HG03571 (cell line): ENCODE measurements at regions not wholly inside any gene's neighbourhood (a gene's known extent, or its start where the extent isn't known, plus 50 kb on each side); places are given as distances from the start of the nearest gene placed in this dataset.
"Not testable (repeated sequence)": the region's sequence is repeated elsewhere in the genome, so short reads cannot be mapped to it uniquely, and the experiment has no call there.

ENCODE experiments used
- ATAC-seq: cut with Tn5 transposase; IDR thresholded peaks from one replicate; pipeline ENCODE4 v1.9.1; 2021; ENCODE audit not compliant: unreplicated experiment

DNA sequence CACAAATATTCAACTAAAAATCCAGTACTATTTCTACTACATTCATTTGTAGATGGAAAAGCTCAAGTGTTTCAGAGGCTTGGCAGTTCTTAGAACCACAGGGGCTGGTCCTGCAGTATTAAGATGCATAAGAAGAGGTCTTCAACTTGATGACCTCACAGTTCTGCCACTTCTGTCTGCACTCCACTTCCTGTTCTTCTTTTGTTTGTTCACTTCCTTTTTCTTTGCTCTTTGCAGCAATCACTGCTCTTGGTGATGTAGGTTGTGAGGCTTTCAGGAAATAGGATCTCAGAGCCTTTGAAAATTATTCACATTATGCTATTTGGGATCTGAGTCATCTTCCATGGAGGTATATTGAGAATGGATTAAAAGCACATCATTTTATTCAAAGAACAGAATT, 602.0 kb upstream of the CPEB2 start:
- no peak for ATAC-seq

DNA sequence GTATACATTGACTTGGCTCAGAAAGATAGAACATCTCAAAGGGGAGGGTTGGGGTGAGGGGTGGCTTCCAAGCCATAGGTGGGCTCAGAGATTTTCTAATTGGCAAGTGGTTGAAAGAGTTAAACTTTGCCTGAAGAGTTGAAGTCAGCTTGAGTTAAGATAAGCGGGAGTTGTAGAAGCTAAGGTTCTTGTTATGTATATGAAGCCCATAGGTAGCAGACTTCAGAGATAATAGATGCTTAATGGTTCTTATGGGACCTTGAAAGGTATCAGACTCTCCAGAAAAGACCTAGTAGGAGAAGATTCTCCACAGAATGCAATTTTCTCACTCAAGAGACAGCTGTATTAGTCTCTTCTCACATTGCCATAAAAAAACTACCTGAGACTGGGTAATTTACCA, 599.1 kb upstream of the CPEB2 start:
- no peak for ATAC-seq

DNA sequence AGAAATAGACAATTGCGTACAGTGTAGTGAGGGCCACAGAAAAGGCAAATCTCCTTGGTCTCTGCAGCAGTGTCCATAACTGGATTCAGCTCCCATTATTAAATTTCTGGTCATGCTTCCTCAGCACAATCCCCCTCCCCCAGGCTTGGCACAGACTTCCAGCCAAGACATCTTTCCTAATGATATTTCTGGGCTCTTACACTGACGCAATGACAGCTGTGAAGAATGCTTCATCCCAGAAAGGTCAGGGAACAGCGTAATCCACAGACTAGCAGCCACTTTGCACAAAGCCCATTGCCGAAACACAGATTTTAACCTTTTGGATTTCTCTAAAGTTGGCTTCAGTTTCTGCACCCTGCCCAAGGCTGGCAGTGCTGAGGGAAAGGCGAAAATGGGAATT, 597.6 kb upstream of the CPEB2 start:
- no peak for ATAC-seq

DNA sequence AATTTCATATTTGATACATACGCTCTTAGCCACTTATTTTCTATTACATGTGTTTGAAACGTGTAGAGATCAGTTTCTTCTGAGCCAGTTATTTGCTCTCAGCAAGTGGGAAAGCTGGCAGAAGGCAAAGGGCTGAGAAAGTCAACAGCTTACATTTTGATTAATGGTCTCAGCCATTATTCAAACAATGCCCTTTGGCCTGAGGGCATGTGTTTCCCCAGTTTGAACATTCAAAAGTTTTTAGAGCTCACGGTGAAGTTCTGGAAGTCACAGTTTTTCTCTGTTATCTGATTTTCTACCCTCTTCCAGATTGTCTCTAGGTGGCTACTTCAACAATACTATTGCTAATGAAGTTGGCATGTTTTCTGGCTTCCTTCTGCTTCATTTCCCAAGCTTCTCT, 591.8 kb upstream of the CPEB2 start:
- no peak for ATAC-seq

DNA sequence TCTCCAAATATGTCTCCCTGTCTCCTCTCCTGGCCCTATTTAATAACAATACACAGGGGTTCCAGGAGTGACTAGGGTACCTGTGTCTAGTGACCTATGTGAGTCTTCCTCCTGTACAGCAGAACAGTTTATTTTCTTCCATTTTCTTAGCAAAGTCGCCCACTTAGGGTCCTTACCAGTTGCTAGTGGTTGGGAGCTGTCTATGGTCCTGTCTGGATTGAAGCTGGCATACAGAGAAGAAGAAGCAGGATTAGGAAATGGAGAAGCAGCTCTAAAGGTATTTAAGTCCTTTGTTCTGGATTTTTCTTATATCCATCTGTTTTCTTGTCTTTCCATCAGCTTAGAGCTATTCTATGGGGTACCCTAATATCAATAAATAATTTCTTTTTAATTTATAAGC, 587.1 kb upstream of the CPEB2 start:
- ATAC-seq, result no peak

DNA sequence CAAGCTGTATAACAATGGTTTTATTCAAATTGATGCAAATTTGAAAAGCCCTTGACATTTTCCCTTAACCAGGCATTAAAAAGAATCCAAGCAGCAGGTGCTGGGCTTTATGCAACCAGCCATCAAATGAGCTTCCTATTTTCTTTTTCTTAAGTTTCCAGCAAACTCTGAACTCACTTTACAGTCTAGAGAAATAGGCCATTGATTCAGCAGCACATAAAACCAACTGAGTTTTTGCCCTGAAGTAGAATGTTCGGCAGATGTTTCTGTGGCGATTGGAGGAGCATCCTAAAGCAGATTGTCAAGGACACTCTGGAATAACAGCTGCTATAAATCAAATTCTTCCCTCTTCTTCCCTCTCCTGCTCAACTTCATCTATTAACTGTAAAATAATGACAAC, 582.8 kb upstream of the CPEB2 start:
- ATAC-seq, result no peak

DNA sequence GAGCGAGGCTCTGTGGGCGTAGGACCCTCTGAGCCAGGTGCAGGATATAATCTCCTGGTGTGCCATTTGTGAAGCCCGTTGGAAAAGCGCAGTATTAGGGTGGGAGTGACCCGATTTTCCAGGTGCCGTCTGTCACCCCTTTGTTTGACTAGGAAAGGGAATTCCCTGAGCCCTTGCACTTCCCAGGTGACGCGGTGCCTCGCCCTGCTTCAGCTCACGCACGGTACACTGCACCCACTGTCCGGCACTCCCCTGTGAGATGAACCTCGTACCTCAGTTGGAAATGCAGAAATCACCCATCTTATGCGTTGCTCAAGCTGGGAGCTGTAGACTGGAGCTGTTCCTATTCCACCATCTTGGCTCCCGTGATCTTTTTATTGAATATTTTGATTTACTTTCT, 576.0 kb upstream of the CPEB2 start:
- not testable (repeated sequence) for ATAC-seq

DNA sequence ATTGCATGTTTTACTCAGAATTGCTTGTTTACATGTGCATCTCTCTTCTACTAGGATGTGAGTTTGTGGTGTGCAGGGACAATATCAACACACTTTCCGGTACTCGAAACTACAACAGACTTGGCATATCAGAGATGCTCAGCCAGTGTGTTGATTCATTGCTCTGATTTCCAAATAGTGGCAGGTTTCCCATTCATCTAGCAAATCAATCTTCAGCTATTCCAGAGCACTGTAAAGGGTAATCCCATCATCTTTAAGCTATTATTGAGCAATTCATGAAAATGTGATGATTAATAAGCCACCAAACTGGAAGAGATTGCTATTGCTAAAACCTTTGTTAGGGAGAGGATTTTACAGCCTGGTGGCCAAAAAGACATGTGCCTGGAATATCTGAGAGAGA, 574.2 kb upstream of the CPEB2 start:
- no peak for ATAC-seq

DNA sequence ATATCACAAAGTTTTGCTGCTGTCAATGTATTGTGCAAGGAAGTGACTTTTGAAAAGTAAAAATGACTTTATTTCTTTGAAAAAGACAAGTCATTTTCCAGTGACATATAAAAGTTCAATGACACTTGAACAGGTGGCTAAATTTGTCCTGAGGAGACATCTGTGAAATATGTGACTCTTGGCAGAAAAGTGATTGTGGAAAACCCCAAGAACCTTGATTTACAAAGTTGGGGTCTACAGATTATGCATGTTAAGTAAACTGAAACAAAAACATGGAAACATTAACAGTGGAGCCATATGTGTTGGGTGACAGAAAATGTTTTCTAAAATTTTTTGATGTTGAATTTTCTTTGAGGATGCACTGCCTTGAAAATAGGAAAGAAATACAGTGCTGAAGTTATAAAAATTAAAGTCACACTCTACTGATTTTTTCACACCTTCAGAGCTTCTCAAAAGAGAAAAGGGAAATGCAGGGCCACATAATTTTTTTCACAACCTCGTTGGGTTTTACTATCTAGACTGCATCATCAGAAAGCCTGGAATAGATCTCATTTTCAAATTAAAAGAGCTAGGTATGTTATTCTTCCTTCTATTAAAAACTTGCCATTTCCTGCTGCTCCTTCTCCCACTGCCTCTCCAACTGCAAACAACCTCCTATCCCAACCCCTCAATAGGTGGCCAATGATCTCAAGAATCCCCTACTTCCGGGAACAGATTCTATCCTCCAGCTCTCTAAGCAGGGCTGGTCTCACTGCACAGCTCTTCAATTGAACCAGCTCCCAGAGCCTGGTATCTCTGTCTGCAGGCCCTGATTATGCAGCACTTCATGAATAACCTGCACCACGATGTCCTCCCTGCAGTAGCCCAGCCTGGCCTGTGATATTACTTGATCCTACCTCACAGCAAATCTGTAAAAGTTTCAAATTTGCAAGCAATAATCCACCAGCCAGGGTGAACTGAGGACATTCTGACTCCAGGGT, 570.8 kb upstream of the CPEB2 start:
- no peak for ATAC-seq

DNA sequence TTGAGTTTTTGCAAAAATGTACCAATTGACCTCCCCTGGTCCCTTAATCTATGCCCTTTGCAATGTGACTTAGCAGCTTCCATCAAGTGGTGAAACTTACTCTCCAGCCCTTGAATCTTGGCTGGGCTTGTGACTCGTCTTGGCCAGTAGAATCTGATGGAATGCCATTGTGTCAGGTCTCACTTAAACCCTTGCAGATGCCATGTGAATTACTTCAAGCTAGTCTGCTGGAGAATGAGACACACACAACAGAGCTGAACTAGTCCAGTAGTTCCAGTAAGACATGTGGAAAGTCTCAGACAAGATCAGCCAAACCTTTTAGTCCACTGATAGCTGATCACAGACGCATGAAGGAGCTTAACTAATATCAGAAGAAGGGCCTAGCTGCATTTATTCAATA, 567.8 kb upstream of the CPEB2 start:
- no peak for ATAC-seq

DNA sequence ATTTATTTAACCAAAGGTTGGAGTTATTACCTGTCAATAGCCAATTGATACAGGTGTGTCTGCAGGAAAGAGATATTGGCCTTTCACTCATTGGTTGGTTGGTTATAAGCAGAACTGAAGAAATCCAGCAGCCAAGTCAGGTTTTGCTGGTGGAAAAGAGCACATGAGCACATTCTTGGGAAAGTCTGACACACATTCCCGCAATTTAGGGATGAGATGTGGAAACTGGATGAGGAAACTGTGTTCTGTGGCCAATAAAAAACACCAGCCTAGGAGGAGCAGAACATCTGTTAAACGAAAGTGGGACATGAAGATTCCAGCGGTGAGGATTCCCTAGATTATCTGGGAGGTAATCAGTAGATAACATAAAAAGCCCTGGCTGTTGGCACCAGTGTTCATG, 567.4 kb upstream of the CPEB2 start:
- no peak for ATAC-seq

DNA sequence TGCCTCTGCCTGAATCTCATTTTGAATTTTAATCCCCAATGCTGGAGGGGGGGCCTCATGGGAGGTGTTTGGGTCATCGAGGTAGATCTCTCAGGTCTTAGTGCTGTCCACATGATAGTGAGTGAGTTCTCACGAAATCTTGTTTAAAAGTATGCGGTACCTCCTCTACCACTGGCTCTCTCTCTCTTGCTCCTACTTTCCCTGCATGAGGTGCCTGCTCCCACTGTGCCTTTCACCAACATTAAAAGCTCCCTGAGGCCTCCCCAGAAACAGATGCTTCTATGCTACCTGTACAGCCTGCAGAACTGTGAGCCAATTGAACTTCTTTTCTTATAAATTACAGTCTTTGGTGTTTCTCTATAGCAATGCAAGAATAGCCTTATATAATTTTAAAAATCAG, 560.7 kb upstream of the CPEB2 start:
- no peak for ATAC-seq

DNA sequence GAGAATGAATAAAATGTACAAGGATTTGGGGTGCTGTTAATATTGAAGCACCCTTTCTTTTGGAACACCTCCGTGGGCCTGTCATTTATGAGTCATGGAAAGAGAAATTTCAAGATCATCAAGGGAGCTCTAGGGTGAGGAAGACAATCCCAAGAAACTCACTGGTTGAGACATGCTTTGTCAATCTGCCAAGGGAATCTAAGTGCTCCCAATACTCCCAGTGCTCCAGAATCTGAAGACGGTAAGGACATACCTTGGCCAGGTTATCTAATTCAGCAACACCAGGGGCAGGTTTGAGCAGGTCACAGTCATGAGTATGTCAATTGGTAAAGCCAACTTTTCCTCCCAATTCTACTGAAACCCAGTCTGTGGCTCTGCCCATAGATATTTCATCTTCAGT, 556.4 kb upstream of the CPEB2 start:
- ATAC-seq, result no peak

DNA sequence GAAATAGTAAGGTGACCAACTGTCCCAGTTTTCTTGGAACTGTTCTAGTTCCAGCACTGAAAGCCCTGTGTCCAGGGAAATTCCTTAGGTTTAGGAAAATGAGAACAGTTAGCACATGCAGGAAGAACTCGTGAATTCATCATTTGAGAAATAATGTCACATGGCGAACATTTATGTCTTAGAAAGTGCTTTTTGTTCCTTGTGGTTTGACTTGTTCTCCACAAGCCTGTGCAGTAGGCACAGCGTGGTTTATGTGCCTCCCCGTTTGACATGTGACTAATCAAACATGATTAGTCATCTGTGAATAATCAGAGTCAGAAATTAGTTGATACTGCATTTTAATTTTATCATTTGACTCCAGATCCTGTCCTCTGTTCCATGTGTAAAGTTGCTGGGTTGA, 556.0 kb upstream of the CPEB2 start:
- no peak for ATAC-seq

DNA sequence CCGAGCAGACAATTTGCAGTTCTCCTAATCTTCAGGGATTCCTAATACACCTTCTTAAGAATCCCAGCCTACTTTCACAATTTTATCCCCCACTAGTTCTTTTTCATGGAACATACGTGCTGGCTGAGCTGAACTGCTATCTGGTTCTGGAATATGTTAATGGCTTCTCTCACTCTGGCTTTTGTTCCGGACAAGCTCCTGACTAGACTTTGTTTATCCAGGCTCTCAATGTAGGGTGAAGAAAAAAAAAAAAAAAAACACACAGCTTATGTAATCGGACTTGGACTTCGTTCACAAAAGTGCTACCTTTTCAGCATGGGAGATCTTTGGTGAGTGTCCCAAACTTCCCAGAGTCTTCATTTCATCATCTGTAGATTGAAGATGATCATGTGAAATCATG, 555.4 kb upstream of the CPEB2 start:
- no peak for ATAC-seq

DNA sequence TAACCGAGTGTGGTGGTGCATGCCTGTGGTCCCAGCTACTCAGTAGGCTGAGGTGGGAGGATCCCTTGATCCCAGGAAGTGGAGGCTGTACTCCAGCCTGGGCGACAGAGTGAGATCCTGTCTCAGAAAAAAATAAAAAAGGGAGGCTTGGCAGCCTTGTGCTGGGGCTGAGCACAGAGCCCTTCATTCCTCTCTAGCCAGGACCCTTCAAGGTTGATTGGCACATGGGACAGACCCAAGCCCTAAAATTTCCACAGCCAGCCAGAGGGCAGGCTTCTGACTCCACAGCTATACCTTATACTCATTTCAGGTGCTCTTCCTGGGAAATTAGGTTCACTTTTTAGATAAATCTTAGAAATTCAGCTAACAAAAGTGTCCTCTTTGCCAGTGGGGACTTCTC, 553.0 kb upstream of the CPEB2 start:
- no peak for ATAC-seq

DNA sequence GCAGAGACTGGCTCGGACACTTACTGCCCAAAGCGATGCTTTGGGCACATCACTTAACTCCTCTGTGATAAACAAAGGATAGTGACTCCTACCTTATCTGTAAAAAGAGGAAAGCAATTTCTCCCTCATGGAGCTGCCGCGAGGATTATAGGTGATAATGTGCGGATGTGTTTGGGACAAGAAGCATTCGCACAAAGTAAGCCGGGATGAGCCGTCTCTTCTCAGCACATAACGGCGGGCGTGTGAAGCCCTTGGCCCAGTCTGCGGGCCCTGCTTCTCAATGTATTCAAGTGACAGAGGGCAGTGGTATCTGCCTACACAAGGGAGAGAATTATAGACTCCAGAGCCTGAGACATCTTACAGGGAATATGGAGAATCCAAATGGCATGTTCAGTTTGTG, 550.3 kb upstream of the CPEB2 start:
- ATAC-seq, result no peak

DNA sequence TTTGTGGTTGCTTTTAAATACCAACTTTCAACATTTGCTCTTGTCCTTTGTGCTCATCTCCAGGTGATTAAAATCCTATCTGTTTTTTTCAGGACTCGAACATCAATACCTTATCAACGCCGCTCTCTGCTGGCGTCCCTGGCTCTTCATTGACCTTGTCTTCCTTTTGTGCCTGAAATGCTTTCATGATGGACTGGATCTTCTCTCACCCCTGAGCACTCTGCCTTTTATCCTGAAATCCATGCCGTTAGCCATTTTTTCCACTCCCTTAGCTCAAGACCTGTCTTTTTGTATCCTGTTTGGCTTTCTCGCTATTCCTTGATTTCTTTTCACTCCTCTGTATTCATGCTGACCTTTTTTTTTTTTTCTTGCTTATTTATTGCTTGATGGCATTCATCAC, 549.5 kb upstream of the CPEB2 start:
- no peak for ATAC-seq

DNA sequence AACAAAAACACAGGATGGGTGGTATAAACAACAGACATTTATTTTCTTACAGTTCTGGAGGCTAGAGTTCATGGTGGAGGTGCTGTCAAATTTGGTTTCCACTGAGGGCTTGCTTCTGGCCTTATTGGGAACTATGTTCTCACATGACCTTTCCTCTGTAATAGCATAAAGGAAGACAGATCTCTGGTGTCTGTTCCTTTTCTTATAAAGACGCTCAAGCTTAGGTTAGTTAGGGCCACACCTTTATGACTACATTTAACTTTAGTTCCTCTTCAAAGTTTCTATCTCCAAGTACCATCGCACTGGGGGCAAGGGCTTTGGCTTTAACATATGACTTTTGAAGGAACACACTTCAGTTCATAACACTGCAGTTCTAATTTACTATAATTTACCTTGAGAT, 543.8 kb upstream of the CPEB2 start:
- no peak for ATAC-seq

DNA sequence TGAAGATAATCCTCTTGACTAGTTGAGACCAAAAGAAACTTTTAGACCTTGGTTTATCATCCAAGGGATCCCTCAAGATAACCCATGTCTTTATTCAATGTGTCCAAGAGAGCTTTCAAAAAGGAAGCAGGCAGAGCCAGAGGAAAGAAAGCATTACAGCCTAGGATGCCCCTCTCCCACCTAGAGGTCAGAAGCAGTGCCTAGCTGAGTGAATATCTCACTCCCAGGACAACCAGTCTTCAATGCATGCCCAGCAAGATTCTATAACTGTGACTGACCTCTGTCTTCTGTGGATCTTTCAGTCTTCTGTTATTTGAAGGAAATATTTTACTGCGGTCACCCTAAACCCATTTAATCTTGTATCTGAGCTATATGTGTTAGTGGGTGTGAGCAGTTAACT, 537.2 kb upstream of the CPEB2 start:
- no peak for ATAC-seq

DNA sequence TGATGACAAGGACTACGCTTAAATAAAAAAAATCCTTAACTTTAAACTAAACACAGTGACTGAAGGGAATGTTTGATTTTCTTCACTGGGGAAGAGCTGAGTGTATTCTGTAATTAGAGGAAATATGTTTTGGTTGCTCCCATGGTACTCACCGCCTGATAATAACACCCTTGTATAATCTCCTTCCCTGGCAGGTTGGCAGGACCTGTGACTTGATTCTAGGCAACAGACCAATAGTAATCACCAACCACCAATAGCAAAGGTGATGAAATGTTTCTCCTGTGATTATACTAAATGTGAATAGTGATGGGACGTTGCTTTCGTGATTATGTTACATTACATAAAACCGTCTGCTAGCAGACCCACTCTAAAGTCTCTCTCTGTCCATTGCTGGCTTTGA, 536.8 kb upstream of the CPEB2 start:
- ATAC-seq, result no peak

DNA sequence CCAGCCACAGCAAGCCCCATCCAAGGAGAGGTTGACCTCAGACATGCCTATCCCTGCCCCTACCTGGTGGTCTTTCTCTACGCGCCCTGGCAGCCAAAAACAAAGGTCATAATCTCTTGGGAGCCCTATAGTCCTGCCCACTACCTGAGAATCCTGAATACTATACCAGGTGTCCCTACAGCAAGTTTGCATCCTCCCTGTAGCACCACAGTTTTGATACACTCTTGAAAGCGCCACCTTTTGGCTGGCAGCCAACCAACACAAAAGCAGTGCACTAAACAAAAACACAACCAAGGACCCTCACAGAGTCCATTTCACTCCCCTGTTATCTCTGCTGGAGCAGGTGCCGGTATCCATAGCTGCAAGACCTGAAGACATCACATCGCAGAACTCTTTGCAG, 523.8 kb upstream of the CPEB2 start:
- ATAC-seq, result no peak

DNA sequence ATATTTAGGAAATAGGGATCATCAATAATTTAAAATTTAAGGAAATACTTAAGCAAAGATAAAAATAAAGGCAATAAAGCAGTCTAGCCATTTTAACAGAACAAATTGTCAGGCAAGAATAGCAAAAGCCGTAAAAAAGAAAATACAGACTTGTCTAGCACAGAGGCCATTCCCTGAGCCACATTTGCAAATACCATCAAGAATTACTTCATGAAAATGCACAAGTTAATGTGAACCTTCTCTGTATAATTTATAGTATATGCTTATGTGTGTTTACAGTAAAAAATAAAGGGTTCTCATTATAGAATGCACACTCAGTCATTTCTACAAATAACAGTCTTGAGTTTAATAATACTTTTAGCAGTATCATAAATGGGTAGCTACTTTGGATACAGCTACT, 505.9 kb upstream of the CPEB2 start:
- ATAC-seq, result no peak
